PC-9 (cell line): ENCODE measurements at regions not wholly inside any gene's neighbourhood (a gene's known extent, or its start where the extent isn't known, plus 50 kb on each side); places are given as distances from the start of the nearest gene placed in this dataset.

Source experiments
- BruUV-seq: library from RNA; stranded (reverse); fragments of 400-500 nt; replicated peaks from 2 replicates; lab custom pipeline; 2021; lab: Mats Ljungman, UMichigan
- CTCF ChIA-PET: fragments of 300-600 bp; sonication (Branson Sonifier 250); formaldehyde crosslinking; loops from one replicate; lab custom pipeline; 2022; ENCODE audit warnings: antibody characterized with exemption; lab: Charles Lee
- POLR2A ChIA-PET: fragments of 300-600 bp; sonication (Branson Sonifier 250); formaldehyde crosslinking; loops from one replicate; lab custom pipeline; 2022; ENCODE audit warnings: antibody characterized with exemption; ENCODE audit not compliant: unreplicated experiment; lab: Charles Lee
- DNase-seq, 2 experiments: peaks; one replicate each; pipeline versions ENCODE4 v3.0.0 to v3.0.0-alpha.2; 2015 to 2022; ENCODE audit warnings: mixed read lengths in 1 of 2
- H2AFZ ChIP-seq: fragments of 200-600 bp; sonication (generic); 2 replicates; pipeline ENCODE4 v1.8.1; 2017; ENCODE audit warnings: antibody characterized with exemption
- H3F3A ChIP-seq: fragments of 200-600 bp; sonication (generic); 2 replicates; pipeline ENCODE4 v1.8.1; 2017; ENCODE audit warnings: antibody characterized with exemption, mild to moderate bottlenecking, low read depth; ENCODE audit not compliant: insufficient read depth
- H3K27ac ChIP-seq: fragments of 200-600 bp; sonication (generic); 2 replicates; pipeline ENCODE4 v1.6.1; 2016; ENCODE audit warnings: mixed run types
- H3K27me3 ChIP-seq: fragments of 200-600 bp; sonication (generic); 2 replicates; pipeline ENCODE4 v1.6.1; 2016; ENCODE audit warnings: low read depth, mixed run types; ENCODE audit not compliant: insufficient read depth
- H3K36me3 ChIP-seq: fragments of 200-600 bp; sonication (generic); 2 replicates; pipeline ENCODE4 v1.6.1; 2016; ENCODE audit warnings: low read depth, mixed run types
- H3K4me1 ChIP-seq: fragments of 200-600 bp; sonication (generic); replicated peaks from 2 replicates; pipeline ENCODE4 v1.6.1; 2016; ENCODE audit warnings: mixed run types; ENCODE audit not compliant: insufficient read depth
- H3K4me2 ChIP-seq: fragments of 200-600 bp; sonication (generic); 2 replicates; pipeline ENCODE4 v1.6.1; 2017; ENCODE audit warnings: mixed run types
- H3K4me3 ChIP-seq: fragments of 200-600 bp; sonication (generic); 2 replicates; pipeline ENCODE4 v1.6.1; 2016; ENCODE audit warnings: mixed run types
- H3K79me2 ChIP-seq: fragments of 200-600 bp; sonication (generic); 2 replicates; pipeline ENCODE4 v1.6.1; 2017; ENCODE audit warnings: low read depth, mixed run types
- H3K9me2 ChIP-seq: fragments of 200-600 bp; sonication (generic); 2 replicates; pipeline ENCODE4 v1.8.1; 2017; ENCODE audit warnings: mild to moderate bottlenecking; ENCODE audit not compliant: insufficient read depth
- H3K9me3 ChIP-seq: fragments of 200-600 bp; sonication (generic); 2 replicates; pipeline ENCODE4 v1.8.1; 2016; ENCODE audit warnings: low read depth; ENCODE audit not compliant: insufficient read depth
- H4K20me1 ChIP-seq: fragments of 200-600 bp; sonication (generic); 2 replicates; pipeline ENCODE4 v1.8.1; 2017; ENCODE audit not compliant: insufficient read depth
- EZH2 ChIP-seq: fragments of 200-600 bp; sonication (generic); IDR thresholded peaks from 2 replicates; pipeline ENCODE4 v1.8.0; 2017; ENCODE audit warnings: antibody characterized with exemption, low read depth
- intact Hi-C: fragments of 100-400 bp; cut with micrococcal nuclease; formaldehyde crosslinking; loops from one replicate; pipeline ENCODE4 v1.10.0; 2022; ENCODE audit not compliant: unreplicated experiment
- TF ChIP-seq, protein P1 (sequence below): fragments of 200-600 bp; sonication (generic); conservative IDR thresholded peaks from 2 replicates; pipeline ENCODE4 v1.6.1; 2017; ENCODE audit warnings: mixed run types, antibody characterized with exemption, mild to moderate bottlenecking, moderate library complexity

DNA sequence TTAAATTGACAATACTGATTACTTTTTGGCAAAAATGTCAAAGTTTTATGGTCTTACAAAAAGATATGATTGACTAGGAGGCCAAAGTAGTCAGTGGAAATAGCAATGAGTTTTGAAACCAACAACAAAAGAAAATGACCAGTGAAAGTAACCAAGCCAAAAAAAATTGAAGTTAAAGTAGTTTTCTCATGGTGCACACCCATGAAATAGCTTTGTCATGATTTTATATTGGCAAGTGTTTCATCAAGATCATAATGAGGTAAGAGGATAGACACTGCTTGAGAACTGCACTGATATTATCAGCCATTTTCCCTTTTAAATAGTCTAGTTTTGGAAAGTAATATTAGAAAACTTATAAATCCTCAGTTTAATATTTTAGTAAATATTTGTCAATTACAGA is 206.2 kb upstream of the ADAMTS5 start:
- no peak for TF ChIP-seq EZH2
- TF ChIP-seq, protein P1, sequence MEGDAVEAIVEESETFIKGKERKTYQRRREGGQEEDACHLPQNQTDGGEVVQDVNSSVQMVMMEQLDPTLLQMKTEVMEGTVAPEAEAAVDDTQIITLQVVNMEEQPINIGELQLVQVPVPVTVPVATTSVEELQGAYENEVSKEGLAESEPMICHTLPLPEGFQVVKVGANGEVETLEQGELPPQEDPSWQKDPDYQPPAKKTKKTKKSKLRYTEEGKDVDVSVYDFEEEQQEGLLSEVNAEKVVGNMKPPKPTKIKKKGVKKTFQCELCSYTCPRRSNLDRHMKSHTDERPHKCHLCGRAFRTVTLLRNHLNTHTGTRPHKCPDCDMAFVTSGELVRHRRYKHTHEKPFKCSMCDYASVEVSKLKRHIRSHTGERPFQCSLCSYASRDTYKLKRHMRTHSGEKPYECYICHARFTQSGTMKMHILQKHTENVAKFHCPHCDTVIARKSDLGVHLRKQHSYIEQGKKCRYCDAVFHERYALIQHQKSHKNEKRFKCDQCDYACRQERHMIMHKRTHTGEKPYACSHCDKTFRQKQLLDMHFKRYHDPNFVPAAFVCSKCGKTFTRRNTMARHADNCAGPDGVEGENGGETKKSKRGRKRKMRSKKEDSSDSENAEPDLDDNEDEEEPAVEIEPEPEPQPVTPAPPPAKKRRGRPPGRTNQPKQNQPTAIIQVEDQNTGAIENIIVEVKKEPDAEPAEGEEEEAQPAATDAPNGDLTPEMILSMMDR, result no peak
- H3K27ac ChIP-seq, result no peak overlapping the region
- no peaks in the 10 kb centered on the region for H3F3A ChIP-seq
- no peak overlapping the region for H3K4me3 ChIP-seq
- ChIA-PET CTCF (no interaction called here), POLR2A (no interaction called here)
- no peaks in the 10 kb centered on the region for H3K36me3 ChIP-seq
- H4K20me1 ChIP-seq, result no peaks in the 10 kb centered on the region
- no peaks in the 10 kb centered on the region for H3K27me3 ChIP-seq
- no peak overlapping the region for H2AFZ ChIP-seq
- H3K4me1 ChIP-seq, result no peaks in the 10 kb centered on the region
- no peaks in the 10 kb centered on the region for H3K9me3 ChIP-seq
- DNase-seq, result no peak
- no peak overlapping the region for H3K4me2 ChIP-seq
- H3K79me2 ChIP-seq, result no peaks in the 10 kb centered on the region
- BruUV-seq, result no TSS peak
- intact Hi-C loops, result no loop called here
- no peaks in the 10 kb centered on the region for H3K9me2 ChIP-seq

DNA sequence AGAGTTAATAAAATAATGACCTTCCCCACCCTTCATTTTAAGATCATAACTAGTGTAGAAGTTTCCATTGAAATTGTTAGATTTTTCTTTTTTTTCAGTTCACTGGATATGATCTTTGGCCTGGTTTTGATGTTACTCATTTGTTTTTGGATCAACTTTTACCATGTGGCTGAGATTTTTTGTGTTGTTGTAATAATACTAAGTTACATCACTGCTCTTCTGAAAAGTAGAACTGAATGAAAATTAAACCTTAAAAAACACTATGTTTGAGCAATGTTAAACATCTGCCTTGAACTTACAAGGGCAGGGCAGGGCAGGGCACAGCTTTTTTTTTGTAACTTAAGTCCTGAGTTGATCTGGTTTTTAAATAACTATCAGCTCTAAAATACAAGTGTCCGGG is 204.8 kb upstream of the ADAMTS5 start:
- Histone ChIP-seq H4K20me1 (no peaks in the 10 kb centered on the region), H3K79me2 (no peaks in the 10 kb centered on the region), H3K9me2 (no peaks in the 10 kb centered on the region), H2AFZ (no peak overlapping the region), H3K9me3 (no peaks in the 10 kb centered on the region), H3K4me3 (no peak overlapping the region), H3K36me3 (no peaks in the 10 kb centered on the region), H3K4me1 (no peaks in the 10 kb centered on the region), H3K27me3 (no peaks in the 10 kb centered on the region), H3K27ac (no peak overlapping the region), H3K4me2 (no peak overlapping the region), H3F3A (no peaks in the 10 kb centered on the region)
- intact Hi-C loops, result no loop called here
- no TSS peak for BruUV-seq
- ChIA-PET POLR2A (no interaction called here), CTCF (no interaction called here)
- DNase-seq, result no peak
- no peak for TF ChIP-seq EZH2
- TF ChIP-seq, protein P1, result no peak

DNA sequence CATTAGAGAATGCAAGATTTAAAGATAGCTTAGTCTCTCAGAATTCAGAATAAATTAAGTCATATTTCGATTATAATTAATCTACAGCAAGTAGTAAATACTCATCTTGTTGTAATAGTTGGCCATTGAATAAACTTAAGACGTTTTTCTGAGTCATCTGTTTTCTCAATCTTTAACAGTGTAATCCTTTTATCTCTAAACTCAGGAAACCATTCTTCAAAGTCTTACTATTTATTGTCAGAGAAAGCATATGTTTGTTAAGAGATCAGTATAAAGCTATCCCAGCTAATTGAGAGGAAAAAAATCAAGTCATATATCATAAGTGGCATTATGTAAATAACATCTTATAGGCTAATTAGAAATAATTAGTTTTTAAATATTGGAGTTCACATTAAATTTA is 201.2 kb upstream of the ADAMTS5 start:
- no peaks in the 10 kb centered on the region for H3F3A ChIP-seq
- intact Hi-C loops, result no loop called here

More for the DNA sequence above, 201.2 kb upstream of the ADAMTS5 start:
- Histone ChIP-seq H3K4me2 (no peak overlapping the region), H4K20me1 (no peaks in the 10 kb centered on the region), H3K27me3 (no peaks in the 10 kb centered on the region), H3K36me3 (no peaks in the 10 kb centered on the region), H2AFZ (no peak overlapping the region), H3K27ac (no peak overlapping the region), H3K4me1 (no peaks in the 10 kb centered on the region), H3K9me3 (no peaks in the 10 kb centered on the region), H3K4me3 (no peak overlapping the region), H3K9me2 (no peaks in the 10 kb centered on the region), H3K79me2 (no peaks in the 10 kb centered on the region)
- BruUV-seq, result no TSS peak
- no peak for DNase-seq
- ChIA-PET POLR2A (no interaction called here), CTCF (no interaction called here)
- TF ChIP-seq EZH2, result no peak
- TF ChIP-seq, protein P1, result no peak
